ENCODE measurements at regions not wholly inside any gene's neighbourhood (a gene's known extent, or its start where the extent isn't known, plus 50 kb on each side); places are given as distances from the start of the nearest gene placed in this dataset.

- no peaks in the 10 kb centered on the region for H3K9me3 ChIP-seq (replicated peaks; ENCODE audit: control insufficient read depth, low read depth, low read length)
- H3K4me1 ChIP-seq (ENCODE audit: control insufficient read depth, insufficient read depth, low read length) = no peaks in the 10 kb centered on the region
- no peak overlapping the region for H3K4me3 ChIP-seq (ENCODE audit: low read length)
- H3K36me3 ChIP-seq (ENCODE audit: control insufficient read depth, insufficient read depth, low read length) = no peaks in the 10 kb centered on the region
- DNase-seq = no peak
- H3K27ac ChIP-seq (ENCODE audit: low read length) = no peak overlapping the region
- H3K27me3 ChIP-seq (ENCODE audit: control insufficient read depth, insufficient read depth, low read length) = no peaks in the 10 kb centered on the region
- no CpG with 5 or more reads among the region's 4 CpGs for WGBS (ENCODE audit: insufficient coverage)
These were observed 279.6 kb upstream of the TMEM161B start for GRCh38 chr5:88548136-88548805.

- Histone ChIP-seq H3K4me3 (ENCODE audit: low read length) (no peak overlapping the region), H3K9me3 (replicated peaks; ENCODE audit: control insufficient read depth, low read depth, low read length) (no peaks in the 10 kb centered on the region), H3K4me1 (ENCODE audit: control insufficient read depth, insufficient read depth, low read length) (no peaks in the 10 kb centered on the region), H3K27me3 (ENCODE audit: control insufficient read depth, insufficient read depth, low read length) (no peaks in the 10 kb centered on the region), H3K27ac (ENCODE audit: low read length) (no peak overlapping the region), H3K36me3 (ENCODE audit: control insufficient read depth, insufficient read depth, low read length) (no peaks in the 10 kb centered on the region)
- DNase-seq = no peak
These were observed 276.7 kb upstream of the TMEM161B start for GRCh38 chr5:88545338-88545737.

- no peaks in the 10 kb centered on the region for H3K36me3 ChIP-seq (ENCODE audit: control insufficient read depth, insufficient read depth, low read length)
- no peak for DNase-seq
- no peak overlapping the region for H3K27ac ChIP-seq (ENCODE audit: low read length)
- no peaks in the 10 kb centered on the region for H3K9me3 ChIP-seq (replicated peaks; ENCODE audit: control insufficient read depth, low read depth, low read length)
- no CpG with 5 or more reads among the region's 3 CpGs for WGBS (ENCODE audit: insufficient coverage)
- no peaks in the 10 kb centered on the region for H3K4me1 ChIP-seq (ENCODE audit: control insufficient read depth, insufficient read depth, low read length)
- H3K27me3 ChIP-seq (ENCODE audit: control insufficient read depth, insufficient read depth, low read length) = no peaks in the 10 kb centered on the region
- H3K4me3 ChIP-seq (ENCODE audit: low read length) = no peak overlapping the region
These were observed 276.0 kb upstream of the TMEM161B start for GRCh38 chr5:88544671-88545070.

GRCh38 chr5:88544136-88544645 is 275.5 kb upstream of the TMEM161B start:
- no peak for DNase-seq
- Histone ChIP-seq H3K27me3 (ENCODE audit: control insufficient read depth, insufficient read depth, low read length) (no peaks in the 10 kb centered on the region), H3K36me3 (ENCODE audit: control insufficient read depth, insufficient read depth, low read length) (no peaks in the 10 kb centered on the region), H3K27ac (ENCODE audit: low read length) (no peak overlapping the region), H3K4me3 (ENCODE audit: low read length) (no peak overlapping the region), H3K4me1 (ENCODE audit: control insufficient read depth, insufficient read depth, low read length) (no peaks in the 10 kb centered on the region), H3K9me3 (replicated peaks; ENCODE audit: control insufficient read depth, low read depth, low read length) (no peaks in the 10 kb centered on the region)
- WGBS (ENCODE audit: insufficient coverage) = 58% methylated on average over 2 of the region's 6 CpGs

GRCh38 chr5:88542786-88543185 is 274.1 kb upstream of the TMEM161B start:
- Histone ChIP-seq H3K27ac (ENCODE audit: low read length) (no peak overlapping the region), H3K4me1 (ENCODE audit: control insufficient read depth, insufficient read depth, low read length) (no peaks in the 10 kb centered on the region), H3K36me3 (ENCODE audit: control insufficient read depth, insufficient read depth, low read length) (no peaks in the 10 kb centered on the region), H3K9me3 (replicated peaks; ENCODE audit: control insufficient read depth, low read depth, low read length) (no peaks in the 10 kb centered on the region), H3K4me3 (ENCODE audit: low read length) (no peak overlapping the region), H3K27me3 (ENCODE audit: control insufficient read depth, insufficient read depth, low read length) (no peaks in the 10 kb centered on the region)
- DNase-seq = no peak

- Histone ChIP-seq H3K4me1 (ENCODE audit: control insufficient read depth, insufficient read depth, low read length) (no peaks in the 10 kb centered on the region), H3K36me3 (ENCODE audit: control insufficient read depth, insufficient read depth, low read length) (no peaks in the 10 kb centered on the region), H3K27me3 (ENCODE audit: control insufficient read depth, insufficient read depth, low read length) (no peaks in the 10 kb centered on the region), H3K4me3 (ENCODE audit: low read length) (no peak overlapping the region), H3K27ac (ENCODE audit: low read length) (no peak overlapping the region), H3K9me3 (replicated peaks; ENCODE audit: control insufficient read depth, low read depth, low read length) (no peaks in the 10 kb centered on the region)
- DNase-seq = no peak
- no CpG with 5 or more reads among the region's 6 CpGs for WGBS (ENCODE audit: insufficient coverage)
These were observed 271.9 kb upstream of the TMEM161B start for GRCh38 chr5:88540471-88541115.

GRCh38 chr5:88539693-88540365 is 271.2 kb upstream of the TMEM161B start:
- Histone ChIP-seq H3K27ac (ENCODE audit: low read length) (no peak overlapping the region), H3K4me1 (ENCODE audit: control insufficient read depth, insufficient read depth, low read length) (no peaks in the 10 kb centered on the region), H3K27me3 (ENCODE audit: control insufficient read depth, insufficient read depth, low read length) (no peaks in the 10 kb centered on the region), H3K9me3 (replicated peaks; ENCODE audit: control insufficient read depth, low read depth, low read length) (no peaks in the 10 kb centered on the region), H3K4me3 (ENCODE audit: low read length) (no peak overlapping the region), H3K36me3 (ENCODE audit: control insufficient read depth, insufficient read depth, low read length) (no peaks in the 10 kb centered on the region)
- no peak for DNase-seq
- WGBS (ENCODE audit: insufficient coverage) = 20% methylated on average over 2 of the region's 14 CpGs

- no peak for DNase-seq
- H3K27me3 ChIP-seq (ENCODE audit: control insufficient read depth, insufficient read depth, low read length) = no peaks in the 10 kb centered on the region
- no peaks in the 10 kb centered on the region for H3K36me3 ChIP-seq (ENCODE audit: control insufficient read depth, insufficient read depth, low read length)
- H3K4me1 ChIP-seq (ENCODE audit: control insufficient read depth, insufficient read depth, low read length) = no peaks in the 10 kb centered on the region
- H3K27ac ChIP-seq (ENCODE audit: low read length) = no peak overlapping the region
- WGBS (ENCODE audit: insufficient coverage) = no CpG with 5 or more reads among the region's 4 CpGs
- no peaks in the 10 kb centered on the region for H3K9me3 ChIP-seq (replicated peaks; ENCODE audit: control insufficient read depth, low read depth, low read length)
- H3K4me3 ChIP-seq (ENCODE audit: low read length) = no peak overlapping the region
These were observed 270.4 kb upstream of the TMEM161B start for GRCh38 chr5:88539026-88539425.

- Histone ChIP-seq H3K9me3 (replicated peaks; ENCODE audit: control insufficient read depth, low read depth, low read length) (no peaks in the 10 kb centered on the region), H3K4me1 (ENCODE audit: control insufficient read depth, insufficient read depth, low read length) (no peaks in the 10 kb centered on the region), H3K27ac (ENCODE audit: low read length) (no peak overlapping the region), H3K27me3 (ENCODE audit: control insufficient read depth, insufficient read depth, low read length) (no peaks in the 10 kb centered on the region), H3K4me3 (ENCODE audit: low read length) (no peak overlapping the region), H3K36me3 (ENCODE audit: control insufficient read depth, insufficient read depth, low read length) (no peaks in the 10 kb centered on the region)
- WGBS (ENCODE audit: insufficient coverage) = 73% methylated on average over 2 of the region's 3 CpGs
- DNase-seq = no peak
These were observed 267.5 kb upstream of the TMEM161B start for GRCh38 chr5:88536146-88536545.

GRCh38 chr5:88524941-88525340 is 256.3 kb upstream of the TMEM161B start:
- DNase-seq = no peak
- Histone ChIP-seq H3K4me3 (ENCODE audit: low read length) (no peak overlapping the region), H3K4me1 (ENCODE audit: control insufficient read depth, insufficient read depth, low read length) (no peaks in the 10 kb centered on the region), H3K9me3 (replicated peaks; ENCODE audit: control insufficient read depth, low read depth, low read length) (no peaks in the 10 kb centered on the region), H3K27me3 (ENCODE audit: control insufficient read depth, insufficient read depth, low read length) (no peaks in the 10 kb centered on the region), H3K36me3 (ENCODE audit: control insufficient read depth, insufficient read depth, low read length) (no peaks in the 10 kb centered on the region), H3K27ac (ENCODE audit: low read length) (no peak overlapping the region)
- WGBS (ENCODE audit: insufficient coverage) = 80% methylated on average over 1 of the region's 3 CpGs

Data from muscle of leg (tissue), 3 donors.